MM.1S (cell line): ENCODE measurements at regions not wholly inside any gene's neighbourhood (a gene's known extent, or its start where the extent isn't known, plus 50 kb on each side); places are given as distances from the start of the nearest gene placed in this dataset.

Source experiments
- DNase-seq: peaks from one replicate; pipeline ENCODE4 v3.0.0-alpha.2; 2015
- H2AFZ ChIP-seq: fragments of 300-600 bp; sonication (generic); 2 replicates; pipeline ENCODE4 v1.6.0; 2016; ENCODE audit warnings: antibody characterized with exemption, low read length
- H3F3A ChIP-seq: fragments of 300-600 bp; sonication (generic); 2 replicates; pipeline ENCODE4 v1.6.1; 2016; ENCODE audit warnings: mild to moderate bottlenecking, antibody characterized with exemption, low read length, moderate library complexity, mixed read lengths; ENCODE audit not compliant: insufficient read depth
- H3K27ac ChIP-seq: fragments of 300-600 bp; sonication (generic); 2 replicates; pipeline ENCODE4 v1.5.1; 2016; ENCODE audit warnings: mild to moderate bottlenecking, low read length
- H3K27me3 ChIP-seq: fragments of 300-600 bp; sonication (generic); replicated peaks from 2 replicates; pipeline ENCODE4 v1.6.0; 2016; ENCODE audit warnings: low read length; ENCODE audit not compliant: insufficient read depth
- H3K36me3 ChIP-seq: fragments of 300-600 bp; sonication (generic); replicated peaks from 2 replicates; pipeline ENCODE4 v1.6.1; 2016; ENCODE audit warnings: mild to moderate bottlenecking, low read length, mixed read lengths; ENCODE audit not compliant: insufficient read depth
- H3K4me1 ChIP-seq: fragments of 300-600 bp; sonication (generic); 2 replicates; pipeline ENCODE4 v1.6.1; 2016; ENCODE audit warnings: low read length, mixed read lengths
- H3K4me2 ChIP-seq: fragments of 300-600 bp; sonication (generic); 2 replicates; pipeline ENCODE4 v1.6.0; 2016; ENCODE audit warnings: low read depth, low read length
- H3K4me3 ChIP-seq: fragments of 300-600 bp; sonication (generic); 2 replicates; pipeline ENCODE4 v1.5.1; 2016; ENCODE audit warnings: low read length, mixed read lengths
- H3K79me2 ChIP-seq: fragments of 300-600 bp; sonication (generic); 2 replicates; pipeline ENCODE4 v1.6.1; 2016; ENCODE audit warnings: mixed run types, low read length, mixed read lengths
- H3K9ac ChIP-seq: fragments of 300-600 bp; sonication (generic); 2 replicates; pipeline ENCODE4 v1.6.1; 2016; ENCODE audit warnings: low read length, mixed read lengths
- H3K9me2 ChIP-seq: fragments of 300-600 bp; sonication (generic); replicated peaks from 2 replicates; pipeline ENCODE4 v1.6.1; 2016; ENCODE audit warnings: mild to moderate bottlenecking, low read length, mixed read lengths; ENCODE audit not compliant: insufficient read depth
- H3K9me3 ChIP-seq: fragments of 300-600 bp; sonication (generic); replicated peaks from 2 replicates; pipeline ENCODE4 v1.6.1; 2016; ENCODE audit warnings: mild to moderate bottlenecking, low read length, mixed read lengths; ENCODE audit not compliant: insufficient read depth
- H4K20me1 ChIP-seq: fragments of 300-600 bp; sonication (generic); 2 replicates; pipeline ENCODE4 v1.6.1; 2016; ENCODE audit warnings: mild to moderate bottlenecking, low read length, moderate library complexity, mixed read lengths; ENCODE audit not compliant: insufficient read depth
- CTCF ChIP-seq: fragments of 300-600 bp; sonication (generic); IDR thresholded peaks from 2 replicates; pipeline ENCODE4 v1.5.1; 2016; ENCODE audit warnings: antibody characterized with exemption, low read length, mixed read lengths
- EZH2 ChIP-seq: fragments of 300-600 bp; sonication (generic); optimal IDR thresholded peaks from 2 replicates; pipeline ENCODE3; 2017; ENCODE audit warnings: low read depth, mild to moderate bottlenecking, antibody characterized with exemption, low read length, mixed read lengths
- EZH2phosphoT487 ChIP-seq: fragments of 300-600 bp; sonication (generic); IDR thresholded peaks from 2 replicates; pipeline ENCODE4 v1.6.1; 2018; ENCODE audit warnings: antibody characterized with exemption, low read length

GRCh38 chr16:85515319-85515745 is 97.8 kb upstream of the GSE1 start:
- Histone ChIP-seq H3K4me3 (no peak overlapping the region), H2AFZ (no peak overlapping the region), H3K4me1 (no peaks in the 10 kb centered on the region), H3K9me2 (no peaks in the 10 kb centered on the region), H3K36me3 (no peaks in the 10 kb centered on the region), H3K27me3 (peaks cover 48% of the 10 kb centered on the region), H3K79me2 (no peaks in the 10 kb centered on the region), H4K20me1 (no peaks in the 10 kb centered on the region), H3K9me3 (no peaks in the 10 kb centered on the region), H3K4me2 (no peak overlapping the region), H3K27ac (no peak overlapping the region), H3K9ac (no peak overlapping the region), H3F3A (no peaks in the 10 kb centered on the region)
- TF ChIP-seq CTCF (no peak), EZH2phosphoT487 (no peak)
- DNase-seq = no peak

GRCh38 chr16:85515830-85516397 is 97.2 kb upstream of the GSE1 start:
- no peaks in the 10 kb centered on the region for H3K9me2 ChIP-seq
- no peak overlapping the region for H2AFZ ChIP-seq
- H3K4me1 ChIP-seq = no peaks in the 10 kb centered on the region
- TF ChIP-seq CTCF (no peak), EZH2 (no peak), EZH2phosphoT487 (no peak)
- no peak overlapping the region for H3K9ac ChIP-seq
- H3K36me3 ChIP-seq = no peaks in the 10 kb centered on the region
- H3K79me2 ChIP-seq = no peaks in the 10 kb centered on the region
- peaks cover 42% of the 10 kb centered on the region for H3K27me3 ChIP-seq
- DNase-seq = no peak
- H3F3A ChIP-seq = no peaks in the 10 kb centered on the region
- no peak overlapping the region for H3K4me2 ChIP-seq
- no peak overlapping the region for H3K4me3 ChIP-seq
- H3K27ac ChIP-seq = no peak overlapping the region
- H4K20me1 ChIP-seq = no peaks in the 10 kb centered on the region
- H3K9me3 ChIP-seq = no peaks in the 10 kb centered on the region

- Histone ChIP-seq H3K9me2 (no peaks in the 10 kb centered on the region), H3K4me3 (no peak overlapping the region), H3K79me2 (no peaks in the 10 kb centered on the region), H3K4me1 (no peaks in the 10 kb centered on the region), H2AFZ (no peak overlapping the region), H3F3A (no peaks in the 10 kb centered on the region), H3K9ac (no peak overlapping the region), H3K9me3 (no peaks in the 10 kb centered on the region), H3K36me3 (no peaks in the 10 kb centered on the region), H4K20me1 (no peaks in the 10 kb centered on the region), H3K27ac (no peak overlapping the region), H3K4me2 (no peak overlapping the region), H3K27me3 (peaks cover 33% of the 10 kb centered on the region)
- TF ChIP-seq CTCF = no peak
- TF ChIP-seq EZH2 = no peak
- no peak for TF ChIP-seq EZH2phosphoT487
- DNase-seq = no peak
Observed at GRCh38 chr16:85517154-85517553, 96.0 kb upstream of the GSE1 start.
